Liver (tissue), 3 donors: ENCODE measurements at regions not wholly inside any gene's neighbourhood (a gene's known extent, or its start where the extent isn't known, plus 50 kb on each side); places are given as distances from the start of the nearest gene placed in this dataset.

Experiments used
- CTCF ChIP-seq: fragments of 150-350 bp; IDR thresholded peaks from 2 replicates; pipeline ENCODE4 v1.5.1; 2017; ENCODE audit warnings: improper control_type of control experiment, low read depth, low read length; ENCODE audit not compliant: missing input control
- EGR1 ChIP-seq, 2 donors: IDR thresholded peaks; 2 replicates each; pipeline ENCODE4 v1.6.1; 2016 to 2018; ENCODE audit warnings: antibody characterized with exemption in 2 of 2, low read depth in 2 of 2
- GABPA ChIP-seq, 2 donors: IDR thresholded peaks in 1 of 2; conservative IDR thresholded peaks in 1 of 2; 2 replicates each; pipeline ENCODE4 v1.6.1; 2016; ENCODE audit warnings: antibody characterized with exemption in 2 of 2, mild to moderate bottlenecking in 1 of 2, moderate library complexity in 1 of 2
- HNF4G ChIP-seq: IDR thresholded peaks from 2 replicates; pipeline ENCODE4 v1.6.1; 2016; ENCODE audit warnings: antibody characterized with exemption
- JUND ChIP-seq, 2 donors: IDR thresholded peaks; 2 replicates each; pipeline ENCODE4 v1.6.1; 2016; ENCODE audit warnings: antibody characterized with exemption in 2 of 2
- MAX ChIP-seq: IDR thresholded peaks from 2 replicates; pipeline ENCODE4 v1.6.1; 2016; ENCODE audit warnings: antibody characterized with exemption
- RAD21 ChIP-seq, 2 donors: IDR thresholded peaks; 2 replicates each; pipeline ENCODE4 v1.6.1; 2016; ENCODE audit warnings: antibody characterized with exemption in 2 of 2, mild to moderate bottlenecking in 2 of 2
- RXRA ChIP-seq, 2 donors: IDR thresholded peaks; 2 replicates each; pipeline ENCODE4 v1.6.1; 2017 to 2018; ENCODE audit warnings: antibody characterized with exemption in 2 of 2, mild to moderate bottlenecking in 1 of 2
- SP1 ChIP-seq: IDR thresholded peaks from 2 replicates; pipeline ENCODE4 v1.6.1; 2018; ENCODE audit warnings: antibody characterized with exemption, mild to moderate bottlenecking
- TAF1 ChIP-seq: conservative IDR thresholded peaks from 2 replicates; pipeline ENCODE4 v1.6.1; 2016; ENCODE audit warnings: antibody characterized with exemption, mild to moderate bottlenecking
- TF ChIP-seq, protein P1 (sequence below): IDR thresholded peaks from 2 replicates; pipeline ENCODE4 v1.6.1; 2016; ENCODE audit warnings: antibody characterized with exemption
- donor health status: healthy.
- donor health status: healthy.

DNA sequence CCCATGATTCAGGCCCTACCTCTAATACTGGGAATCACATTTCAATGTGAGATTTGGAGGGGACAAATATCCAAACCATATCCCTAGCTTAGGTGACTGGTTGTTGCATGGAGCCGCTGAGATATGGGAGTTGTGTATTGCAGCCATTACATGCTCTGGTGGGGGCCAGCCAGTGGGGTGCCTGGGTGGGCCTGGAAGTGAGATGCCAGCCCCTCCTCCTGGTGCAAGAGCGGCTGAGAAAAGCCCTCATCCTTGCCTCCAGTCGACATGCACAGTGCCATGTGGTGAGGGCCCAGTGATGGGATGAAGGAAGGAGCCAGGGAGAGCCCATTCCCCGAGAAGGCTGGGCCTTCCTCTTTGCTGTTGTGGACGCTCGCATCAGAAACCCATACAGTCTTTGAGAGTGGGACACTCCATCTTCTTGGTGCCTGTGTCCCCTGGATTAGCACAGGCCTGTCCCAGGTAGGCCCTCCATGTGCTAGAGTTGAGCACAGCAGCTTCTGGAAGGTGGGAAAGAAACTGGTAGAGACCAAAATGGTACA is 1043.0 kb downstream of the TBC1D22A start:
- TF ChIP-seq MAX (no peak), CTCF (no peak), SP1 (no peak), EGR1 (IDR thresholded peaks at IDR 0.05; ENCODE audit: low read depth in 2 of 2) (no peak), HNF4G (no peak), GABPA (IDR thresholded peaks at IDR 0.05 in 1 of 2, conservative IDR thresholded peaks at IDR 0.05 in 1 of 2) (no peak), RXRA (IDR thresholded peaks at IDR 0.05) (no peak), TAF1 (no peak), JUND (IDR thresholded peaks at IDR 0.05) (no peak), RAD21 (IDR thresholded peaks at IDR 0.05) (no peak)
- TF ChIP-seq, protein P1, sequence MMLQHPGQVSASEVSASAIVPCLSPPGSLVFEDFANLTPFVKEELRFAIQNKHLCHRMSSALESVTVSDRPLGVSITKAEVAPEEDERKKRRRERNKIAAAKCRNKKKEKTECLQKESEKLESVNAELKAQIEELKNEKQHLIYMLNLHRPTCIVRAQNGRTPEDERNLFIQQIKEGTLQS, result no peak
